Astrocyte of the spinal cord (primary cell): ENCODE measurements at regions not wholly inside any gene's neighbourhood (a gene's known extent, or its start where the extent isn't known, plus 50 kb on each side); places are given as distances from the start of the nearest gene placed in this dataset.

ENCODE experiments used
- DNase-seq: peaks from one replicate; pipeline ENCODE4 v3.0.0; 2011; ENCODE audit warnings: low read depth, low spot score
- H3K4me3 ChIP-seq: 2 replicates; pipeline ENCODE4 v1.5.1; 2011; ENCODE audit warnings: low read depth, mild to moderate bottlenecking, low read length, moderate library complexity
- in situ Hi-C: cut with HindIII; loops from 2 replicates; pipeline ENCODE4 v1.10.0; 2017; ENCODE audit warnings: low sequenced_read_pairs
- TF ChIP-seq, protein P1 (sequence below): IDR thresholded peaks from 2 replicates; pipeline ENCODE4 v1.5.1; 2012; ENCODE audit warnings: low read depth, mild to moderate bottlenecking, low read length, inconsistent platforms

- no peak for DNase-seq
- TF ChIP-seq, protein P1, sequence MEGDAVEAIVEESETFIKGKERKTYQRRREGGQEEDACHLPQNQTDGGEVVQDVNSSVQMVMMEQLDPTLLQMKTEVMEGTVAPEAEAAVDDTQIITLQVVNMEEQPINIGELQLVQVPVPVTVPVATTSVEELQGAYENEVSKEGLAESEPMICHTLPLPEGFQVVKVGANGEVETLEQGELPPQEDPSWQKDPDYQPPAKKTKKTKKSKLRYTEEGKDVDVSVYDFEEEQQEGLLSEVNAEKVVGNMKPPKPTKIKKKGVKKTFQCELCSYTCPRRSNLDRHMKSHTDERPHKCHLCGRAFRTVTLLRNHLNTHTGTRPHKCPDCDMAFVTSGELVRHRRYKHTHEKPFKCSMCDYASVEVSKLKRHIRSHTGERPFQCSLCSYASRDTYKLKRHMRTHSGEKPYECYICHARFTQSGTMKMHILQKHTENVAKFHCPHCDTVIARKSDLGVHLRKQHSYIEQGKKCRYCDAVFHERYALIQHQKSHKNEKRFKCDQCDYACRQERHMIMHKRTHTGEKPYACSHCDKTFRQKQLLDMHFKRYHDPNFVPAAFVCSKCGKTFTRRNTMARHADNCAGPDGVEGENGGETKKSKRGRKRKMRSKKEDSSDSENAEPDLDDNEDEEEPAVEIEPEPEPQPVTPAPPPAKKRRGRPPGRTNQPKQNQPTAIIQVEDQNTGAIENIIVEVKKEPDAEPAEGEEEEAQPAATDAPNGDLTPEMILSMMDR, result no peak
- H3K4me3 ChIP-seq, result no peak overlapping the region
- in situ Hi-C loops, result no loop called here
These were observed 912.2 kb upstream of the PIK3C3 start for GRCh38 chr18:41042866-41043265.

DNA sequence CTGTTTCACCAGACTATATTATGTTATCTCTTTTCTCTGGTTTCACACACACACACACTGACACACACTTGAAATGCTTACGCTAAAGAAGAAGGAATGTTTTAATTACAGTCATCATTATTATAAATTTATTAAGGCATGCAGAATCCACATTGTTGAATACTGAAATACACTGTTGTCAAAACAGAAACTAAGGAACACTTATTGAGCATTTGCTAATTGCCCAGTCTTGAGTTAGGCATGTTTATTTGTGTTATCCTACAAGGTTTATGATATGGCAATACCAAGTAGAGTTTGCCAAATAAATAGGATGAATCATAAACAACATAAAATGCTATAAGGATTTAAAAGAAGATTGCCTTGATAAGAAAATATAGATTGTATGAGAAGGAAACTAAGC is 917.0 kb upstream of the PIK3C3 start:
- TF ChIP-seq, protein P1, result no peak
- in situ Hi-C loops, result no loop called here
- no peak for DNase-seq
- no peak overlapping the region for H3K4me3 ChIP-seq

DNA sequence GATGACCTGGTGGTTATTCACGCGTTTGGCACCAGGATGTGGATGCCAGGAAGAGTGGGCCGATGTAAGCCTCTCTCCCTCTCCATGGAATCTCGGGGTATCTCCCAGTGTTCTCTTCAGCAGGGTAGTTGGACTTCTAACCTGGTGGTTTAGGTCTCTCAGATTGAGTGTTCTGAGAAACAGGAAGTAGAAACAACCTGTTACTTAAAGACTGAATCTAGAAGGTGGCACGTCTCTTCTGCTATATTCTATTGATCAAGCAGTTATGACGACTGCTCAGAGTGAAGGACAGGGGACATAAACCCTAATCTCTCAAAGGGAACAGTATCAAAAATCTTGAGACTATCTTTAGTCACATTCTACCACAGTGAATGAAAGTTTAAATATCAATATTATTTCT is 918.7 kb upstream of the PIK3C3 start:
- DNase-seq, result no peak
- H3K4me3 ChIP-seq, result no peak overlapping the region
- in situ Hi-C loops, result no loop called here
- TF ChIP-seq, protein P1, result no peak

DNA sequence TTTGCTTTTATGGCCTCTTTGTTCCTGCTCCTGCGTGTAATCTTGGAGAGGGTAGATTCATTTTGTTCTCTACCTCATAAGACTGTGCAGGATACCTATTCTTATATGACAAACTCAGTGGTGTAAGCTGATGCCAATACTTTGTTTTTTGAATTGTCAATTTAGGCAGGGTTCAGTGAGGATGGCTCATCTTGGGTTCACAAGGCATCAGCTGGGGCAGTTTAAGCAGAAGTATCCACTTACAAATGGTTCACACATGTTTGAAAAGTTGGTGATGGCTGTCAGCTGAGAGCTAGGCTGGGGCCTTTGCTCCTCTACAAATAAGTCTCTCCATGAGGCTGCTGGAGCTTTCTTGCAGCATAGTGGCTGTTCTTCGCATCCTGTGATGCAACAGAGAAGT is 920.6 kb upstream of the PIK3C3 start:
- in situ Hi-C loops, result no loop called here

GRCh38 chr18:41025666-41026065 is 929.4 kb upstream of the PIK3C3 start:
- no peak overlapping the region for H3K4me3 ChIP-seq
- in situ Hi-C loops, result no loop called here
- TF ChIP-seq, protein P1, result no peak
- no peak for DNase-seq

More for the DNA sequence above, 920.6 kb upstream of the PIK3C3 start:
- H3K4me3 ChIP-seq, result no peak overlapping the region
- no peak for DNase-seq
- TF ChIP-seq, protein P1, result no peak

- no peak overlapping the region for H3K4me3 ChIP-seq
- in situ Hi-C loops, result no loop called here
- DNase-seq, result no peak
- TF ChIP-seq, protein P1, result no peak
These were observed 930.2 kb upstream of the PIK3C3 start for GRCh38 chr18:41024792-41025191.

DNA sequence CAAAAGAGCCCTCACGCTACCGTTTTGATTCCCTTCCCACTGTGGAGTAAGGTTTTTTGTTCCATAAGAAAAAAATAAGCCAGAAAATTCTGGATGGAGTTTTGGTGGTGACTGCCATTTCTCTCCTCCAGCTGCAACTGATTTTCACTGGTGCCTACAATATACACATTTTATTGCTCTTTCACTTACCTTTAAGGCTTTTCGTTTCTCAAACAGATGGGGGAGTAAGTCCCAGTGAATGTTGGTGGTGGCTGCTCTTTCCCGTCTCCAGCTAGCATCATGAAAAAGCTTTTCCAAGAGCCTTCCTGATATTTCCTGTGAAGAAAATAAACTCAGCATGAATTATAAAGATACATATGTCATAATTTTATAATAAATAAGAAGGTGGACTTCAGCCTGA is 932.5 kb upstream of the PIK3C3 start:
- no peak overlapping the region for H3K4me3 ChIP-seq
- no peak for DNase-seq
- in situ Hi-C loops, result no loop called here
- TF ChIP-seq, protein P1, result no peak
